PC-3 (cell line): ENCODE measurements at regions not wholly inside any gene's neighbourhood (a gene's known extent, or its start where the extent isn't known, plus 50 kb on each side); places are given as distances from the start of the nearest gene placed in this dataset.
A peak's percentile ranks its signal among the peaks of the same experiment; 100 is the strongest.

Source experiments
- ATAC-seq: fragments of 200-7000 bp; cut with Tn5 transposase; 2 replicates; pipeline ENCODE4 v1.9.1; 2020; ENCODE audit warnings: mild to moderate bottlenecking, moderate library complexity
- BruUV-seq: library from RNA; stranded (reverse); fragments of 400-500 nt; replicated peaks from 2 replicates; lab custom pipeline; 2021; lab: Mats Ljungman, UMichigan
- CTCF ChIA-PET: fragments of 300-600 bp; sonication (Branson Sonifier 250); formaldehyde crosslinking; loops from one replicate; lab custom pipeline; 2022; ENCODE audit warnings: antibody characterized with exemption; lab: Charles Lee
- POLR2A ChIA-PET: fragments of 300-600 bp; sonication (Branson Sonifier 250); formaldehyde crosslinking; loops from one replicate; lab custom pipeline; 2022; ENCODE audit warnings: antibody characterized with exemption; ENCODE audit not compliant: unreplicated experiment; lab: Charles Lee
- DNase-seq: peaks from one replicate; pipeline ENCODE4 v3.0.0-alpha.2; 2015
- H2AFZ ChIP-seq: fragments of 300-600 bp; sonication (generic); 2 replicates; pipeline ENCODE4 v1.6.0; 2016; ENCODE audit warnings: antibody characterized with exemption, low read length
- H3F3A ChIP-seq: fragments of 300-600 bp; sonication (generic); one replicate; pipeline ENCODE4 v1.6.0; 2017; ENCODE audit warnings: antibody characterized with exemption, low read length, control low read depth, mild to moderate bottlenecking; ENCODE audit not compliant: unreplicated experiment
- H3K27ac ChIP-seq: fragments of 300-600 bp; sonication (generic); 2 replicates; pipeline ENCODE4 v1.5.1; 2016; ENCODE audit warnings: mild to moderate bottlenecking, low read length
- H3K27me3 ChIP-seq: fragments of 300-600 bp; sonication (generic); 2 replicates; pipeline ENCODE4 v1.6.1; 2016; ENCODE audit warnings: low read length, mixed read lengths
- H3K36me3 ChIP-seq: fragments of 300-600 bp; sonication (generic); 2 replicates; pipeline ENCODE4 v1.6.1; 2016; ENCODE audit warnings: low read depth, mixed run types, low read length, mixed read lengths
- H3K4me1 ChIP-seq: fragments of 300-600 bp; sonication (generic); 2 replicates; pipeline ENCODE4 v1.5.1; 2016; ENCODE audit warnings: low read length; ENCODE audit not compliant: insufficient read depth
- H3K4me2 ChIP-seq: fragments of 300-600 bp; sonication (generic); 2 replicates; pipeline ENCODE4 v1.6.0; 2016; ENCODE audit warnings: low read length
- H3K4me3 ChIP-seq: fragments of 300-600 bp; sonication (generic); 2 replicates; pipeline ENCODE4 v1.5.1; 2016; ENCODE audit warnings: mild to moderate bottlenecking, low read length, mixed read lengths
- H3K79me2 ChIP-seq: fragments of 300-600 bp; sonication (generic); 2 replicates; pipeline ENCODE4 v1.6.1; 2017; ENCODE audit warnings: low read length, mixed read lengths
- H3K9ac ChIP-seq: fragments of 300-600 bp; sonication (generic); 2 replicates; pipeline ENCODE4 v1.6.0; 2016; ENCODE audit warnings: mild to moderate bottlenecking, low read length
- H3K9me2 ChIP-seq: fragments of 300-600 bp; sonication (generic); replicated peaks from 2 replicates; pipeline ENCODE4 v1.6.1; 2016; ENCODE audit warnings: mixed run types, low read length, mixed read lengths
- H3K9me3 ChIP-seq: fragments of 300-600 bp; sonication (generic); 2 replicates; pipeline ENCODE4 v1.6.1; 2016; ENCODE audit warnings: low read length, mixed read lengths
- H4K20me1 ChIP-seq: fragments of 300-600 bp; sonication (generic); 2 replicates; pipeline ENCODE4 v1.6.1; 2016; ENCODE audit warnings: low read length, mixed read lengths
- CTCF ChIP-seq: fragments of 300-600 bp; sonication (generic); conservative IDR thresholded peaks from 2 replicates; pipeline ENCODE4 v1.5.1; 2017; ENCODE audit warnings: antibody characterized with exemption, low read depth, mild to moderate bottlenecking, low read length
- EZH2 ChIP-seq: fragments of 300-600 bp; sonication (generic); IDR thresholded peaks from one replicate; pipeline ENCODE4 v1.6.1; 2017; ENCODE audit warnings: antibody characterized with exemption, mild to moderate bottlenecking, low read length; ENCODE audit not compliant: unreplicated experiment
- EZH2phosphoT487 ChIP-seq: fragments of 300-600 bp; sonication (generic); IDR thresholded peaks from 2 replicates; pipeline ENCODE4 v1.6.1; 2018; ENCODE audit warnings: mild to moderate bottlenecking, antibody characterized with exemption, low read length, borderline replicate concordance
- intact Hi-C: fragments of 100-400 bp; cut with micrococcal nuclease; formaldehyde crosslinking; loops from 2 replicates; pipeline ENCODE4 v1.9.0; 2023

GRCh38 chr6:16999491-17000436 is 102.1 kb upstream of the STMND1 start:
- Histone ChIP-seq H3K4me1 (peaks cover 34% of the 10 kb centered on the region), H4K20me1 (no peaks in the 10 kb centered on the region), H3K27me3 (no peaks in the 10 kb centered on the region), H2AFZ (no peak overlapping the region), H3F3A (peaks cover 3% of the 10 kb centered on the region), H3K9ac (0 out of 2 replicates have a peak overlapping the region, but pooled peaks have one; percentile 3), H3K27ac (peak overlapping the region; percentile 67), H3K4me3 (no peak overlapping the region), H3K9me3 (no peaks in the 10 kb centered on the region), H3K36me3 (no peaks in the 10 kb centered on the region), H3K4me2 (peak overlapping the region; percentile 61), H3K9me2 (no peaks in the 10 kb centered on the region), H3K79me2 (no peaks in the 10 kb centered on the region)
- BruUV-seq: no TSS peak
- ATAC-seq (peak; percentile 93), DNase-seq (peak; percentile 90)
- CTCF ChIA-PET: interaction anchor here (1.4 kb wide), 1 partner anchor 35 kb away, joined by 3 read pairs; no protein-coding TSS in a partner anchor
- intact Hi-C loops: no loop called here
- POLR2A ChIA-PET: no interaction called here
- TF ChIP-seq EZH2 (no peak), CTCF (no peak), EZH2phosphoT487 (no peak)

GRCh38 chr6:16998461-16998860 is 103.4 kb upstream of the STMND1 start:
- no peak overlapping the region for H3K9ac ChIP-seq
- no peak for DNase-seq
- H3K4me2 ChIP-seq: no peak overlapping the region
- H3K36me3 ChIP-seq: no peaks in the 10 kb centered on the region
- BruUV-seq: no TSS peak
- H3K9me2 ChIP-seq: no peaks in the 10 kb centered on the region
- no peaks in the 10 kb centered on the region for H3K27me3 ChIP-seq
- no peak overlapping the region for H3K4me3 ChIP-seq
- no peaks in the 10 kb centered on the region for H3K9me3 ChIP-seq
- no peak for ATAC-seq
- H3K27ac ChIP-seq: no peak overlapping the region
- TF ChIP-seq CTCF (no peak), EZH2phosphoT487 (no peak), EZH2 (no peak)
- CTCF ChIA-PET: no interaction called here
- POLR2A ChIA-PET: interaction anchor here (0.6 kb wide), 1 partner anchor 75 kb away, joined by 3 read pairs; no protein-coding TSS in a partner anchor
- H3F3A ChIP-seq: peaks cover 3% of the 10 kb centered on the region
- H2AFZ ChIP-seq: no peak overlapping the region
- no peaks in the 10 kb centered on the region for H4K20me1 ChIP-seq
- intact Hi-C loops: no loop called here
- peaks cover 34% of the 10 kb centered on the region for H3K4me1 ChIP-seq
- H3K79me2 ChIP-seq: no peaks in the 10 kb centered on the region
